HT1080 (cell line): ENCODE measurements at regions not wholly inside any gene's neighbourhood (a gene's known extent, or its start where the extent isn't known, plus 50 kb on each side); places are given as distances from the start of the nearest gene placed in this dataset.
"Not testable (repeated sequence)": the region's sequence is repeated elsewhere in the genome, so short reads cannot be mapped to it uniquely, and the experiment has no call there.

Experiments used
- DNase-seq: peaks from one replicate; pipeline ENCODE4 v3.0.0-alpha.2; 2015; ENCODE audit warnings: low read depth

DNA sequence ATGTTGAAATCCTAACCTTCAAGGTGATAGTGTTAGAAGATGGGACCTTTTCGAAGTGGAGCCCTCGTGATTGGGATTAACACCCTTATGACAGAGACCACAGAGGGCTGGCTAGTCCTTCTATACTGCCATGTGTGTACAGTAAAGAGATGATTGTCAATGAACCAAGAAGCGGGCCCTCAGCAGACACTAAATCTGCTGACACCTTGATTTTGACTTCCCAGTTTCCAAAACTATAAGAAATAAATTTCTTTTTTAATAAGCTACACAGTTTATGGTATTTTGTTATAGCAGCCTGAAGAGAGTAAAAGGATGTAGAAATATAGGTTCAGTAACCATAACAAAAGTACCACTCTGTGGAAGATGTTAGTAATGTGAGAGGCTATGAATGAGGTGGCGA lies 419.0 kb upstream of the NUDT12 start:
- DNase-seq = no peak

GRCh38 chr5:103973669-103974068 lies 411.1 kb upstream of the NUDT12 start:
- DNase-seq = peak; percentile 5

DNA sequence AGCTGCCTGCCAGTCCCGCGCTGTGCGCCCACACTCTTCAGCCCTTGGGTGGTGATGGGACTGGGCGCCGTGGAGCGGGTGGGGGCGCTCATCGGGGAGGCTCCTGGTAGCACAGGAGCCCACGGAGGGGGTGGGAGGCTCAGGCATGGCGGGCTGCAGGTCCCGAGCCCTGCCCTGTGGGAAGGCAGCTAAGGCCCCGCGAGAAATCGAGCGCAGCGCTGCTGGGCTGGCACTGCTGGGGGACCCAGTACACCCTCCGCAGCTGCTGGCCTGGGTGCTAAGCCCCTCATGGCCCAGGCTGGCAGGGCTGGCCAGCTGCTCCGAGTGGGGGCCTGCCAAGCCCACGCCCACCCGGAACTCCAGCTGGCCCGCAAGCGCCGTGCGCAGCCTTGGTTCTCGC lies 403.7 kb upstream of the NUDT12 start:
- not testable (repeated sequence) for DNase-seq

DNA sequence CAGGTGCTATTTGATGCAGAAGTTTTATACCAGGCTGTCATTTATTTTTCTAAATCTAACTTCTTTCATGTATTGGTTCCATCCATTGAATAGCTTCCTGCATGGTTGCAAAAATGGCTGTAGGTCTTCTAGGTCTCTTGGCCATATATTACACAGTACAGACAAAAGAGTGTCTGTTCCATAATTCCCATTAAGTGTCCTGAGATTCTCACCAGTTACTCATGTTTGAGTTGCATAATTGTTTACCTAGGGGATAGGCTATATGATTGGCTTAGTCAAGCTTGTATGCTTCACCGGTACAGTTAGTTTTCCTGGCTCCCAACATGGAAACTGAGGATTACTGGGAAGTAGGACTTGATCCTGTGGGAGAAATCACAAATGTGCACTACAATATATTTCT lies 399.4 kb upstream of the NUDT12 start:
- DNase-seq = peak; percentile 37

DNA sequence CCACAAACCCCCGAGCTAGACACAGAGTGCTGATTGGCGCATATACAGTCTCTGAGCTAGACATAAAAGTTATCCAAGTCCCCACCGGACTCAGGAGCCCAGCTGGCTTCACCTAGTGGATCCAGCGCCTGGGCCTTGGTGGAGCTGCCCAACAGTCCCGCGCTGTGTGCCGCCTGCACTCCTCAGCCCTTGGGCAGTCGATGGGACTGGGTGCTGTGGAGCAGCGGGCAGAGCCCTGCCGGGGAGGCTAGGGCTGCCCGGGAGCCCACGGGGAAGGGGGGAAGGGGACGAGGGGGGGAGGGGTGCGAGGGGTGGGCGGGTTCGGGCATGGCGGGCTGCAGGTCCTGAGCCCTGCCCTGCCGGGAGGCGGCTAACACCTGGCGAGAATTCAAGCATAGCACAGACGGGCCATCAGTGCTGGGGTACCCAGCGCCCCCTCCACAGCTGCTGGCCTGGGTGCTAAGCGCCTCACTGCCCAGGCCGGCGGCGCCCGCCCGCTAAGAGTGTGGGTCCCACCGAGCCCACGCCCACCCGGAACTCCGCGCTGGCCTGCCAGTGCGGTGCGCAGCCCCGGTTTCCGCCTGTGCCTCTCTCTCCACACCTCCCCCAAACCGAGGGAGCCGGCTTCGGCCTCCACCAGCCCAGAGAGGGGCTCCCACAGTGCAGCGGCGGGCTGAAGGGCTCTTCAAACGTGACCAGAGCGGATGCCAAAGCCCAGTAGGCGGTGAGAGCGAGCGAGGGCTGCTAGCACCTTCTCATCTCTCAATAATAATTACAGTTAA lies 391.2 kb upstream of the NUDT12 start:
- no peak for DNase-seq

DNA sequence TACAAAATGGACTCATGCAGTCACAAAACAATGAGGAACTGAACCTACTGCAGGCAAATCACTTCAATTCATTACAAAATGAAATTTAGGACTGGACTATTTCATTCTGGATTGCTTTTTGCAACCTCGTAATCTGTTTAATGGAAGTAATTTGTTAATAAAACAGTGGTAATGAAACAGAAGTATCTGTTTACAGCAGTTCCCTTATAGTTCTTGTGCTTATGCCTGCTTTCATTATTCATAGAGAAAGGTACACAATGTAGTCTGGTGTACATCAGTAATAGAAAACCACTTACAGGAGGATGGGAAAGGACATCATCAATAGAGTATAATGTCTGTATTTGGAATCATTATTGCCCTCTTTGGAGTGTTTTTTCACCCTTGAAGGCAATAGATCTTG lies 389.2 kb upstream of the NUDT12 start:
- no peak for DNase-seq

DNA sequence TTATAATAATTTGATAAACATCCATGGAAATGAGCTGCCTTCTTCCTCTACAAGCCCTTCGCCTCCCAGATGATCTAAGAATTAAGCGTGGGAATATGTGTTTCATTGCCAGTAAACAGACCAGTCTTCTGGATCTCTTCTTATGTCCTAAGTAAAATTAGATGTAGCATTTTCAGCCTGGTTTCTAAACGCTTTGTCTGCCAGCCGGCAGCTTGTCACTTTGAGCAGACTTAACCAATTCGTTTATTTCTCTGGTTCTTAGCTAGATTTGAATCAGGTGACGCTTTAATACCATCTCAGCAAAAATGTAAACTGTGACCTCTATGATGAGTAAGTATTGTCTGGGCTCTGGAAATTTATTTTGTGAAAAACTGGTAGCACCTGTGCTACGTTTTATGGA lies 380.6 kb upstream of the NUDT12 start:
- no peak for DNase-seq

DNA sequence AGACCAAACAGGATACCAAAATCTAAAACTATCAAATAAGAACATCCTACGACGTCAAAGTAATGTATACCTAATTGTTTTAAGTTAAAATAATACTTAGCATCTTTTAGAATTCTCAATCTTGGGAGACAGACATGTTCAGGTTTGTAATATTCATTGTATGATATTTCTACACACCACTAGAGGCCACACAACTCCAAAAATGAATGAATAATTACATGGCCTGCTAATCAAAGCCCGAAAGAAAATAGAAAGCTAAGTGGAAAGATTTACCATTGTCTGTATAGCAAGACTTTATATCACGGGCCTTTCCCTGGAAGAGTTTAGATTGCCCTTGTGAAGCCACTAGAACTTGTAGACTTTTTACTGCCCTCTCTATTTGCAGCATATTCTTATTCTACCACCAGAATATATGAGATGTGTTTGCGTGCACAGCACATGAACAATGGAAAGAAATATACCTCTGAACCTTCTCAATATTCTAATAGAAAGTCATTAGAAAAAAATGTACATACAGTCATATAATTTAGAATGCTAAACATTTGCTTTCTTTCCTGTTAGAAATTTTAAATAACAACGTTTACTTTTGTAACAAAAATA lies 380.1 kb upstream of the NUDT12 start:
- DNase-seq = no peak

- DNase-seq = no peak
These were observed 379.0 kb upstream of the NUDT12 start for GRCh38 chr5:103941596-103941995.

DNA sequence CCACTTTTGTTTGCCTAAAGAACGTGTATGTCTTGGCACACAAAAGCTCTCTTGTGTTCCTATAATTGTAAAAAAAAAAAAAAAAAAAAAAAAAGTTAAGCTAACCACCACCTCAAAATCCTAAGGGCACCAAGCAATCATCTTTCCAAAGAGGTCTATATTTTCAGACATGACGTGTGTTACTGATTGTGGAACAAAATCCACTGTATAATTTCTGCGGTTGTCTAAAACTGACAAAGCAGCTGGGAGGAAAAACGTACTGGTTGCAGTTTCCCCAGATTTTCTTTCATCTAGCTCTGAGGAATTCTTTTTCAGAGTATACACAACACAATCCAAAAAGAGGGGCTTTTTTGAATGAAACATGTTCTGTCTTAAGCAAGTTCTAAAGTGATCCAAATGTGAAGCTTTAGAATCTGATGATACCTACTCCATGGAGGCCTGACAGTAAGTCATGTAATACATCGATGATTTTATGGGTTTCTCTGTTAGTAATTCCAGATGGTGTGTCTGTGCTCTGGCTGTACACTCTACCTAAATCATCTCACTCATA lies 375.6 kb upstream of the NUDT12 start:
- no peak for DNase-seq

DNA sequence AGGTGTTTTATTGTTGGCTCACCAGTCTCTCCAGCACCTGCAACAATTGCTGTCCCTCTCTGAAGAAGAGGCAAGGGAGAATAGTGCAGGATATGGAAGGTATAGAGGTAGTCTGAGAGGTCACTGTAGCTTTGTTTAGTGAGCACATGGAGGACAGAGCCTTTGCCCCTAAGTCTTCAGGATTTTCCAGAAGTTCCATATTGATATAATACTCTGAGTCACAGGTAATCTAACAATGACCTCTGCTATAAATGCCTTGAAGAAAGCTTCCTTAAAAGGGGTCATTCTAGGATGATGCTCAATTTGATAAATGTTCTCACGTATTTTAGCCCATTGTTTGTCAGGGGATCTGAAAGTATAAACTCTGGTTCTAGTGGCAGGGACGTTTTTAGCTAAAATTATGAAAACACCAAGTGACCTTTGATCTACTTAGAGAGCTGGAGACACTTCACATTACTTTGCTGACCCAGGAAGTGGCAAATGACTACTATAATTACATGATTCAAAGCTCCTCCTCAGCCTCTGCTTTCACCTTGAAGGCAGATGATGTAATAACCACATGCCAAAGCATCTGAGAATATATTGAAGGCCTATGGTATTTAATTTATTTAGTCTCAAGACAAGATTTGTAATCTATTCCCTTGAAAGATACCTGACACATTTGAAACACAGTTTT lies 366.9 kb upstream of the NUDT12 start:
- peak; percentile 67 for DNase-seq

DNA sequence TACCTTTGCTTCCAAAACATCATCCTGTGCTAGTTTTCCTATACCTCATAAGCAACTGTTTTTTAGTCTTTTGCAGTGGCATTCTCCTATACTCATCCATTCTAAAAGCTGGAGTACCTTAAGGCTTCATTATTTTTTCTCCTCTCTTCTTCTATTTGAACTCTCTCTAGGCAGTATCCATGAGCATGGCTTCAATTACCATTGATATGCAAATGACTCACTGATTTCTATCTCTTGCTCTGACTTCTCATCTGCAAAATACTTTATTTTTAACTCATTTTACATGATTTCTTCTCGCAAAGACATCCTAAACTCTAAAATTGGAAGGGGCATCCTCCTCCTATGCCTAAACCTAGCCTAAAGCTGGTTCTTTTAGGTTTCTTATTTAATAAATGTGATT lies 365.1 kb upstream of the NUDT12 start:
- no peak for DNase-seq

DNA sequence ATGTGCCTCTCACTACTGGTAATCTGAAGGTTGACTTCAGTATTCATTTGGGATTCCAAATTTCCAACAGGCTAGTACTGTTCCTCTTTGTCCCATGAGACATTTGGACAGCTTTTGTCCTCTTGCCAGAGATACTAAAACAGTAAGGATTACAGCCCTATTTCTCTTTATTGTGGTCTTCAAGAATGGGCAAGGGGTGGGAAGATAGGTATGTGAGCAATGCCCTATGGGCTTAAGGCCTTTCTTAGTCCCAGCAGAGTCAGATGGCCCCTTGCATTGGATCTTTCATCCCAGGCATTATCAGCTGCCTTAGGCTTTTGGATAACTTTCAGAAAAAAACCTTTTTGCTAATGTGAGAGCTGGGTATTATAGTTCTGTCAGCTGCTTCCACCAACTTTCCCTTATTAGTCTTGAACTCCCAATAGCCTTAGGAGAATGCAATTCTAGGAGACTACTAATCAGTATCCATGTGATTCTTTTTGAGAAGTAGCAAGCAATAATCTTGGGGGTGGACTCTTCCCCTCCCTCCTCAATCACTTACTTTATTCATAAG lies 361.1 kb upstream of the NUDT12 start:
- DNase-seq = no peak

GRCh38 chr5:103919506-103919905 lies 356.9 kb upstream of the NUDT12 start:
- no peak for DNase-seq

DNA sequence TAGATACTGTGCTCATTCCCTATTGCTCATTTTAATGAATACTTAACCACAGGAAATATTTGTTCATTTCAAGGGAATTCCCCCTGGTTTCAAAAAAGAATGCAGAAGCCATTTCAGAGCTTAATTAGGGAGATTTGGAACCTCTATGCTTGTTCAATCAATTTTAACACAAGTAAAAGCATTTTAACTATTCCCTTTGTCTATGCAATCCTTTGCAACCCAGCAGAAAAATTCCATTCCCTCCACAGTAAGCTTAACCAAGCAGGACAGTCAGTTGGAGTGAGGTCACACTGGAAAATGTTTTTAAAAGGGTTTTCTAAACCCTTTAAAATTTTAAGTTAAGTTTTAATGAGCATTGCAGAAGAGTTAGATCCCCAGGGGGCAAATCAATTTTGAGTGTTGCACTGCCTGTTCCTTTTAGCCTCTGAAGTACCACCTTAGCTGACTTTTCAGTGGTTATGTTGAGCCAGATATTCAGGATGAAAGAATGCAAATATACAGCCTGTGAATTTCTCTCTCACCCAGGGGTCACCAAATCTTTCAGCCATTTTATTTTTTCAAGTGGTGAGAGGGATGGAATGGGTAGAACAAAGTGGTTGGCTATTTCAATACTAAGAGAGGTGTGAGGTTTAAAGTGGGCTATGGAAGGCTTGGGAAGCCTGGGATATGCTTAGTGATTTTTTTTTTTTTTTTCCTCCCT lies 356.2 kb upstream of the NUDT12 start:
- no peak for DNase-seq

DNA sequence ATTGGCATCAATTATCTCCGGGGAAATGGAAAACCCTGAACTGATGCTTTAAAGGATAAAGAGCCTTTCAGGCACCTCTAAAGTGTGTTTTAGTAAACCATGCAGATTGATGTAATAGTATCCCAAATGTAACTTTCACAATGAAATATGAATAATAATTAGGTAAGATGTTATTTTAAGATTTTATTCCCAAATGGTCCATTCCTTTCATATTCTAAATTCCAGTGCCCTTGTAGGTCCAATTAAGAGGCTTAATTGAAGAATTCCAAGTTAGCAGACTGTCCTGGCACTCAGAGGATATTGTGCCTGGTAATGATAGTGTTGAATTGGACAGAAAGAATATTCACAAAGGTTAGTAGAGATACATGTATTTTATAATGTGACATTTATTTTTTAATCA lies 352.5 kb upstream of the NUDT12 start:
- DNase-seq = no peak

- no peak for DNase-seq
These were observed 348.2 kb upstream of the NUDT12 start for GRCh38 chr5:103910786-103911185.

DNA sequence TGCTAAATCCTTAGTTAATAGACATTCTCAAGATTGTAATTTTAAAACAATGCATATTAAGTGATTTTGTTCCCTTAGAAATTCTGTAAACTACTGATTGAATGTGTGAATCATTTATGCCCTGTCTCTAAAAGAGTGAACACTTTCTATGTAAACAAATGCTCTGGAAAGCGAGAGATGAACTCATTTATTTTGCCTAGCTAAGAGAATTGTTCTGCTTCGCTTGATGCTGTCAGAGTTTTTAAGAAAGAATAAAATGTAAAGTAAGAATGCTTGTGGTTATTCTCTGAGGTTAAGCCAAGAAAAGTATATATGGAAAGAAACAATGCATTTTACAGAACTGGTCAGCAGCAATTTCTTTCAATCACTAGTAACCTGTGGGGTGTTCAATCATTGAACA lies 347.4 kb upstream of the NUDT12 start:
- DNase-seq = no peak

DNA sequence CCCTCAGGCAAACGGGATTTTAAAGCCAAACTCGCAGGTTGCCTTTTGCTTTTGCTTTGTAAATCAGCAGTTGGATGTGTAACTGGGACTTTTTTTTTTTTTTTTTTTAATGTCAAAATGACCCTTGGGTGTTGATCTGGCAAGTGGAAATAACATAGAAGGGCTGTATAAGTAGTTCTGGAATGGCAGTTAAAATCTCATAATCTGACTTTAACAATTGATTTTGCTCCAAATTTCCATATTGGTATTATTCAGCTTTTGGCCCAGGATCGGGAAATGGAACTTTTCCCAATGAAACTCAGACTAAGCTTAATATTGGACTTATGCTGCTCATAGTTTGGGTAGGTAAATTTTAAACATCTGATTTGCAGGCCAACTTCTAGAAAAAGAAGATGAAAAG lies 346.8 kb upstream of the NUDT12 start:
- DNase-seq = no peak

DNA sequence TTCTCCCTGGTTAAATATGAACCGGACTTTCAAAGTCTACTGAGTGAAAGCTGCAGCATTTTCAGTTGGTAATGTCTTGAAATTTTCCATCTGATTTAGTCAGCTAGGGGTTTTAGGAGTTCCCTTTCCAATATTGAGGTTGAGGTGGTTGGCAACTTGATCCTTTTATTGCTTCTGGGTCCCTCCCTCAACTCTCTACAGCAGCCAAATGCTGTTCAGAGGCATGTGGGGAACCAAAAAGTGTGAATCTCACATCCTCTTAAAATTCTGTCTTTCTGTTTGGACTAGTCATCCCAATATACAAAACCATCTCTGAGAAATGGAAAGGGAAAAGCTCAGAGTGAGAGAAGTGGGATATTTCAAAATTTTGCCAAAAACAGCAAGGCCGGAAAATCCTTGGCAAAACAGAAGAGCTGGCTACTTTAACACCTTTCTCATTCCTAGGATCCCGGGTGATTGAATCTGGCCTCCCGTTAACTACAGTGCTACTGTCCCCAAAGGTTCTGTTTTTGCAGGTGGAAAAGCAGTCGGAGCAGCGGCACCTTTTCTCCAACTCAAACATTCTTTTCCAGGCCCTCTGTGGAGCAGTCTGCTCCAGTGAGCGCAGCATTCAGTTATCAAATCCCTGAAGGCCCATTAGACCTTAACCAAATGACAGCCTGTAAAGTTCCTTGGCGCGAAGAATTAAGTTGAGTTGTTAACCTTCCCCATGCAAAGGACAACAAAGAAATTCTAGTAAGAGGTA lies 345.9 kb upstream of the NUDT12 start:
- no peak for DNase-seq

DNA sequence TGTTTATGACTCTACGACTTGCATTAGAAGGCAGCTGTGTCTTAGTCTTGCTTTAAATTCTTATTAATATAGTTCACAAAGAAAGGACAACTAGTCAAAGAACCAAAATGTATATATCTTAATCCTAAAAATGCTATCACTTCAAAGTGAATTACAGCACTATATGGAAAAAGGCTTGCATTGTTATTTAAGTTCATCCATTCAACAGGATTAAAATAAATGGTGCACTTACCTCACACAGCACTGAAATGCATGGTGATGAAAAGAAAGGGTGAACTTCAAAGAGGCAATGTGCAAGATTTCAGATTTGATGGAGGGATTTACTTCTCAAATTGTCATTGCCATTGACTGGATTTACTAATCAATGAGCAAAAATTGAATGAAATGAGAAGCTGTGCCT lies 344.4 kb upstream of the NUDT12 start:
- DNase-seq = no peak
